Epithelial cell of esophagus (primary cell): ENCODE measurements at regions not wholly inside any gene's neighbourhood (a gene's known extent, or its start where the extent isn't known, plus 50 kb on each side); places are given as distances from the start of the nearest gene placed in this dataset.
"Not testable (repeated sequence)": the region's sequence is repeated elsewhere in the genome, so short reads cannot be mapped to it uniquely, and the experiment has no call there.

Experiments
- DNase-seq: peaks from one replicate; pipeline ENCODE4 v3.0.0; 2010; ENCODE audit warnings: low read depth
- H3K4me3 ChIP-seq: 2 replicates; pipeline ENCODE4 v1.5.1; 2011; ENCODE audit warnings: mild to moderate bottlenecking, low read length, control low read depth
- CTCF ChIP-seq: IDR thresholded peaks from 2 replicates; pipeline ENCODE4 v1.5.1; 2011; ENCODE audit warnings: low read depth, mild to moderate bottlenecking, low read length, control low read depth, inconsistent platforms; ENCODE audit not compliant: insufficient read depth; ENCODE audit errors: missing control alignments

- H3K4me3 ChIP-seq: no peak overlapping the region
- DNase-seq: no peak
- TF ChIP-seq CTCF: no peak
These were observed 106.7 kb downstream of the GPX5 start for GRCh38 chr6:28632326-28632851.

GRCh38 chr6:28633445-28634215 is 107.9 kb downstream of the GPX5 start:
- DNase-seq: no peak
- H3K4me3 ChIP-seq: no peak overlapping the region
- TF ChIP-seq CTCF: no peak

GRCh38 chr6:28634411-28634760 is 108.7 kb downstream of the GPX5 start:
- peak overlapping the region; percentile 43 for H3K4me3 ChIP-seq
- TF ChIP-seq CTCF: no peak
- DNase-seq: no peak

- H3K4me3 ChIP-seq: peak overlapping the region; percentile 43
- TF ChIP-seq CTCF: no peak
- no peak for DNase-seq
These were observed 109.3 kb downstream of the GPX5 start for GRCh38 chr6:28634761-28635546.

GRCh38 chr6:28635547-28636158 is 110.0 kb downstream of the GPX5 start:
- peak overlapping the region; percentile 43 for H3K4me3 ChIP-seq
- no peak for DNase-seq
- TF ChIP-seq CTCF: no peak

GRCh38 chr6:28638787-28639430 is 113.2 kb downstream of the GPX5 start:
- no peak for TF ChIP-seq CTCF
- no peak for DNase-seq
- H3K4me3 ChIP-seq: no peak overlapping the region

GRCh38 chr6:28639445-28640290 is 114.0 kb downstream of the GPX5 start:
- not testable (repeated sequence) for H3K4me3 ChIP-seq

More at GRCh38 chr6:28639445-28640290, 114.0 kb downstream of the GPX5 start:
- not testable (repeated sequence) for DNase-seq
